Frontal cortex (tissue), 3 donors: ENCODE measurements at regions not wholly inside any gene's neighbourhood (a gene's known extent, or its start where the extent isn't known, plus 50 kb on each side); places are given as distances from the start of the nearest gene placed in this dataset.
A peak's percentile ranks its signal among the peaks of the same experiment; 100 is the strongest.

Experiments used
- DNase-seq, 2 donors: peaks; one replicate each; pipeline ENCODE4 v3.0.0; 2012; ENCODE audit warnings: low spot score in 2 of 2
- FAIRE-seq: peaks from 2 replicates; lab custom pipeline; 2012; peaks lifted over from hg19 to GRCh38; lab: Jason Lieb, UNC
- donor health status: control.
- donor health status: control.
- donor health status: control.

- no peak for DNase-seq
- FAIRE-seq: no peak
Measured at GRCh38 chr6:29999416-29999815, 57.1 kb downstream of the HLA-A start.

DNA sequence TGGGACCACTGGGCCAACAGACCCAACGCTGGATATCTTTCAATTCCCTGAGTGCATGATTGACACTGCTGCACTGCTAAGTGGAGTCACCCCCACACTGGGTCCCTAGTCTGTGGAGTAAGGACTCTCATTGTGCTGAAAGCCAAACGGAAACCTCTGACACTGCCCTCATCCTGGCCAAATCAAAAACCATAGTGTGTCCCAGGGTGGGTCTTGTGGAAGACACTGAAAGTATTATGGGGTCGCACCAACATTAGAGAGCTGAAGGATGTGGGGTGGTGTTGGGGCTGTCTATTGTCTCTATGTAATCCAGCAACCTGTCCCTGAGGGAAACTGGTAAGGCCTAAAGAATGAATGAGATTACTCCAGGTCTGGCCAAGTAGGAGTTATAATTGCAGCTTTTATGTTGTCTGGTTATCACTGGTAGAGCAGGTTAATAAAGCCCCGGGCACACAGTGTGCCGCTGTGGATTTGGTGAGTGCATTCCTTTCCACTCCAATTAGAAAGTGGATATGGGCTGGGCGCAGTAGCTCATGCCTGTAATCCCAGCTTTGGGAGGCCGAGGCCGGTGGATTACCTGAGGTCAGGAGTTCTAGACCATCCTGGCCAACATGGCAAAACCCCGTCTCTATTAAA is 57.9 kb downstream of the HLA-A start:
- FAIRE-seq (no peak), DNase-seq (no peak)

- DNase-seq (no peak), FAIRE-seq (no peak)
Measured at GRCh38 chr6:30002871-30003270, 58.2 kb upstream of the POLR1H start.

DNA sequence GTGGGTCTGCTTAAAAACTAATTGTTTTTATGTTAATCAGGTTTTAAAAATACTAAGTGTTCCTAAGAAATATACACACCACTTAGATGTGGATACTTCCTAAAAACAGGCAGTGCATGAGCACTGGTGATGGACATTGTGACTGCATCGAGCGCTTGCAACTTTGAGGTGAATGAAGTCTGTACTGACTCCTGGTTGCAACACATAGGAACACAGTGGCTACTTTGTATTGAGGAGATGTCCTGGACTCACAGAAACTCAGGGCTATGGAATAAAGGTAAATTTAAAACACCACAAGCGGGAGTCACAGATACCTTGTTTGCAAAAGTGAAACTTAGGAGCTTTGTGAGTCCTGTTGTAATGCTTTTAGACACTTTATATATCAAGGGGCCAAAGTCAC is 55.6 kb upstream of the POLR1H start:
- no peak for DNase-seq
- FAIRE-seq: no peak

GRCh38 chr6:30006170-30007131 is 54.6 kb upstream of the POLR1H start:
- FAIRE-seq: no peak
- peak in 1 of 2 donors; percentile 41 for DNase-seq

DNA sequence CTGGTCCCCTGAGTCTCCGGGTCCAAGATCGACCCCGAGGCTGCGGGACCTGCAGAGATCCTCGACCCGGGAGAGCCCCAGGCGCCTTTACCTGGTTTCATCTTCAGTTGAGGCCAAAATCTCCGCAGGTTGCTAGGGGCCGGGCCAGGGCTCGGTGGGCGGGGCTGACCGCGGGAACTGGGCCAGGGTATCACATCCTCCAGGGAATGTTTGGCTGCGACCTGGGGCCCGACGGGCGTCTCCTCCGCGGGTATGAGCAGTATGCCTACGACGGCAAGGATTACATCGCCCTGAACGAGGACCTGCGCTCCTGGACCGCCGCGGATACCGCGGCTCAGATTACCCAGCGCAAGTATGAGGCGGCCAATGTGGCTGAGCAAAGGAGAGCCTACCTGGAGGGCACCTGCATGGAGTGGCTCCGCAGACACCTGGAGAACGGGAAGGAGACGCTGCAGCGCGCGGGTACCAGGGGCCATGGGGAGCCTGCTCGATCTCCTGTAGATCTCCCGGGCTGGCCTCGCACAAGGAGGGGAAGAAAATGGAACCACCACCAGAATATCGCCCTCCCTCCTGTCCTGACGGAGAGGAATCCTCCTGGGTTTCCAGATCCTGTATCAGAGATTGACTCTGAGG is 53.8 kb upstream of the POLR1H start:
- peak in 1 of 2 donors; percentile 18 for DNase-seq
- FAIRE-seq: no peak

DNA sequence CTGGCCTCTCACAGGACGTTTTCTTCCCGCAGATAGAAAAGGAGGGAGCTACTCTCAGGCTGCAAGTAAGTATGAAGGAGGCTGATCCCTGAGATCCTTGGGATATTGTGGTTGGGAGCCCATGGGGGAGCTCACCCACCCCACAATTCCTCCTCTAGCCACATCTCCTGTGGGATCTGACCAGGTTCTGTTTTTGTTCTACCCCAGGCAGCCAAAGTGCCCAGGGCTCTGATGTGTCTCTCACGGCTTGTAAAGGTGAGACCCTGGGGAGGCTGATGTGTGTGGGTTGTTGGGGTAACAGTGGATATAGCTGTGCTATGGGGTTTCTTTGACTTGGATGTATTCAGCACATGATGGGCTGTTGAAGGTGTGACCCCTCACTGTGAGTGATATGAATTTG is 52.0 kb upstream of the POLR1H start:
- FAIRE-seq (no peak), DNase-seq (no peak)
